Astrocyte (in vitro differentiated cells and primary cell): ENCODE measurements at regions not wholly inside any gene's neighbourhood (a gene's known extent, or its start where the extent isn't known, plus 50 kb on each side); places are given as distances from the start of the nearest gene placed in this dataset.

Experiments
- DNase-seq: peaks from one replicate; pipeline ENCODE4 v3.0.0-alpha.2; 2010; ENCODE audit warnings: low read depth
- FAIRE-seq: peaks from 2 replicates; lab custom pipeline; 2011; peaks lifted over from hg19 to GRCh38; lab: Jason Lieb, UNC
- H2AFZ ChIP-seq: 2 replicates; pipeline ENCODE4 v1.6.0; 2012; ENCODE audit warnings: low read depth, low read length, inconsistent platforms
- H3K27ac ChIP-seq: 2 replicates; pipeline ENCODE4 v1.5.1; 2011; ENCODE audit warnings: low read depth, low read length, inconsistent platforms
- H3K27me3 ChIP-seq: 2 replicates; pipeline ENCODE4 v1.6.0; 2011; ENCODE audit warnings: low read length, inconsistent platforms; ENCODE audit not compliant: insufficient read depth
- H3K36me3 ChIP-seq: 2 replicates; pipeline ENCODE4 v1.5.1; 2011; ENCODE audit warnings: low read length, inconsistent platforms; ENCODE audit not compliant: insufficient read depth
- H3K4me1 ChIP-seq: 2 replicates; pipeline ENCODE4 v1.5.1; 2011; ENCODE audit warnings: low read length, inconsistent platforms; ENCODE audit not compliant: insufficient read depth
- H3K4me2 ChIP-seq: 2 replicates; pipeline ENCODE4 v1.6.0; 2012; ENCODE audit warnings: low read length, inconsistent platforms
- H3K4me3 ChIP-seq: 2 replicates; pipeline ENCODE4 v1.5.1; 2011; ENCODE audit warnings: low read depth, mild to moderate bottlenecking, low read length, inconsistent platforms; ENCODE audit not compliant: insufficient read depth
- H3K79me2 ChIP-seq: 2 replicates; pipeline ENCODE4 v1.6.0; 2012; ENCODE audit warnings: mild to moderate bottlenecking, low read length, inconsistent platforms; ENCODE audit not compliant: insufficient read depth
- H3K9ac ChIP-seq: 2 replicates; pipeline ENCODE4 v1.6.0; 2012; ENCODE audit warnings: mild to moderate bottlenecking, low read length, inconsistent platforms
- H3K9me3 ChIP-seq: 2 replicates; pipeline ENCODE4 v1.5.1; 2012; ENCODE audit warnings: low read depth, mild to moderate bottlenecking, low read length, inconsistent platforms; ENCODE audit not compliant: insufficient read depth
- H4K20me1 ChIP-seq: 2 replicates; pipeline ENCODE4 v1.6.0; 2012; ENCODE audit warnings: low read length, inconsistent platforms; ENCODE audit not compliant: insufficient read depth
- H3K27ac Mint-ChIP-seq: one replicate; pipeline ENCODE4 v1.8.0; 2021; ENCODE audit warnings: mild to moderate bottlenecking, mixed read lengths; ENCODE audit not compliant: unreplicated experiment
- H3K27me3 Mint-ChIP-seq: one replicate; pipeline ENCODE4 v1.8.0; 2021; ENCODE audit warnings: low read depth, mixed read lengths; ENCODE audit not compliant: unreplicated experiment
- H3K36me3 Mint-ChIP-seq: one replicate; pipeline ENCODE4 v1.8.0; 2021; ENCODE audit warnings: low read depth, mixed read lengths; ENCODE audit not compliant: unreplicated experiment
- H3K4me1 Mint-ChIP-seq: one replicate; pipeline ENCODE4 v1.8.0; 2021; ENCODE audit warnings: low read depth, mixed read lengths; ENCODE audit not compliant: unreplicated experiment
- H3K4me3 Mint-ChIP-seq: one replicate; pipeline ENCODE4 v1.8.0; 2021; ENCODE audit warnings: mild to moderate bottlenecking, moderate library complexity, mixed read lengths; ENCODE audit not compliant: unreplicated experiment
- H3K9me3 Mint-ChIP-seq: one replicate; pipeline ENCODE4 v1.8.0; 2021; ENCODE audit warnings: mild to moderate bottlenecking, mixed read lengths; ENCODE audit not compliant: unreplicated experiment
- CTCF ChIP-seq: IDR thresholded peaks from 2 replicates; pipeline ENCODE4 v1.5.1; 2011; ENCODE audit warnings: low read depth, mild to moderate bottlenecking, inconsistent platforms, low read length, moderate library complexity; ENCODE audit not compliant: insufficient read depth
- EZH2 ChIP-seq: IDR thresholded peaks from 2 replicates; pipeline ENCODE4 v1.6.1; 2012; ENCODE audit warnings: mild to moderate bottlenecking, low read length, inconsistent platforms; ENCODE audit not compliant: insufficient read depth

GRCh38 chr2:9069543-9069942 is 66.1 kb upstream of the MBOAT2 start:
- H3K79me2 ChIP-seq = no peaks in the 10 kb centered on the region
- Mint-ChIP-seq H3K4me1 (peaks cover 9% of the 10 kb centered on the region), H3K27me3 (no peaks in the 10 kb centered on the region), H3K9me3 (peaks cover 18% of the 10 kb centered on the region), H3K4me3 (no peak overlapping the region), H3K36me3 (no peaks in the 10 kb centered on the region), H3K27ac (no peak overlapping the region)
- no peak for TF ChIP-seq EZH2
- TF ChIP-seq CTCF = no peak
- no peaks in the 10 kb centered on the region for H3K27me3 ChIP-seq
- no peak for DNase-seq
- no peak overlapping the region for H3K4me3 ChIP-seq
- peaks cover 5% of the 10 kb centered on the region for H3K4me1 ChIP-seq
- H3K9ac ChIP-seq = no peak overlapping the region
- no peak overlapping the region for H2AFZ ChIP-seq
- no peaks in the 10 kb centered on the region for H4K20me1 ChIP-seq
- no peak overlapping the region for H3K4me2 ChIP-seq
- H3K36me3 ChIP-seq = no peaks in the 10 kb centered on the region
- H3K9me3 ChIP-seq = no peaks in the 10 kb centered on the region
- FAIRE-seq = no peak
- no peak overlapping the region for H3K27ac ChIP-seq

DNA sequence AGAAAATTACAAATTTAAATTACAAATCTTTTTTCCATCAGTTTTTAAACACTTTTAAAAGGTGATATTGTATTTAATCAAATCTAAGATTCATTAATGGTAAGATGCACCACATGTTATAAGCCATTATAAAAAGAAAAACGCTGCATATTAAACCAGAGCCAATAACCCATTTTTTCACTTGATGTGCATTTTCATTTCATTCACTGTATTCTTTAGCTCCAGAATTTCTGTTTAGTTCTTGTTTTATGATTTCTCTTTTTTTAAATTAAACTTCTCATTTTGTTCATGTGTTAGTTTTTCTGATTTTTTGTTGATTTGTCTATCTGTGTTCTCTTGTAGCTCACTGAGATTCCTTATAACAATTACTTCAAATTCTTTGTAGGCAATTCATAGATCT is 62.4 kb upstream of the MBOAT2 start:
- H3K4me1 Mint-ChIP-seq = peaks cover 6% of the 10 kb centered on the region
- H2AFZ ChIP-seq = no peak overlapping the region
- no peak for DNase-seq
- no peaks in the 10 kb centered on the region for H3K9me3 ChIP-seq
- FAIRE-seq = no peak
- H3K9ac ChIP-seq = no peak overlapping the region
- peaks cover 20% of the 10 kb centered on the region for H3K9me3 Mint-ChIP-seq
- H3K27ac Mint-ChIP-seq = no peak overlapping the region
- no peak overlapping the region for H3K4me3 Mint-ChIP-seq
- no peaks in the 10 kb centered on the region for H3K36me3 ChIP-seq
- no peaks in the 10 kb centered on the region for H3K79me2 ChIP-seq
- no peaks in the 10 kb centered on the region for H3K27me3 Mint-ChIP-seq
- no peak overlapping the region for H3K4me3 ChIP-seq
- no peak overlapping the region for H3K4me2 ChIP-seq
- H3K36me3 Mint-ChIP-seq = no peaks in the 10 kb centered on the region
- no peaks in the 10 kb centered on the region for H4K20me1 ChIP-seq
- TF ChIP-seq EZH2 (no peak), CTCF (no peak)
- H3K27ac ChIP-seq = no peak overlapping the region
- H3K4me1 ChIP-seq = peaks cover under 1% of the 10 kb centered on the region
- H3K27me3 ChIP-seq = no peaks in the 10 kb centered on the region

- Mint-ChIP-seq H3K9me3 (peaks cover 17% of the 10 kb centered on the region), H3K36me3 (no peaks in the 10 kb centered on the region), H3K27me3 (no peaks in the 10 kb centered on the region), H3K4me3 (no peak overlapping the region), H3K4me1 (peaks cover 10% of the 10 kb centered on the region), H3K27ac (peak overlapping the region; percentile 72)
- Histone ChIP-seq H3K9me3 (no peaks in the 10 kb centered on the region), H2AFZ (no peak overlapping the region), H3K27ac (no peak overlapping the region), H4K20me1 (no peaks in the 10 kb centered on the region), H3K27me3 (no peaks in the 10 kb centered on the region), H3K9ac (no peak overlapping the region), H3K36me3 (no peaks in the 10 kb centered on the region), H3K4me3 (no peak overlapping the region), H3K4me1 (peaks cover 7% of the 10 kb centered on the region), H3K79me2 (no peaks in the 10 kb centered on the region), H3K4me2 (no peak overlapping the region)
- no peak for FAIRE-seq
- TF ChIP-seq CTCF = no peak
- TF ChIP-seq EZH2 = no peak
- no peak for DNase-seq
Observed at GRCh38 chr2:9063023-9063606, 59.6 kb upstream of the MBOAT2 start.
